HepG2 (cell line): ENCODE measurements at regions not wholly inside any gene's neighbourhood (a gene's known extent, or its start where the extent isn't known, plus 50 kb on each side); places are given as distances from the start of the nearest gene placed in this dataset.

Source experiments
- ATAC-seq: fragments of 200-7000 bp; cut with Tn5 transposase; 3 replicates; pipeline ENCODE4 v1.9.1; 2020; ENCODE audit warnings: mild to moderate bottlenecking, moderate library complexity
- BruUV-seq: library from RNA; stranded (reverse); fragments of 400-500 nt; replicated peaks from 2 replicates; lab custom pipeline; 2021; lab: Mats Ljungman, UMichigan
- CTCF ChIA-PET: fragments of 300-600 bp; formaldehyde crosslinking; extraction: SDS; loops from one replicate; lab custom pipeline; 2021; ENCODE audit warnings: low total read pairs, inconsistent platforms, low intra/inter-chr PET ratio; lab: Yijun Ruan, JAX
- POLR2A ChIA-PET: fragments of 350-600 bp; sonication (Branson Sonifier 250); formaldehyde crosslinking; loops from one replicate; lab custom pipeline; 2020; ENCODE audit warnings: antibody characterized with exemption, inconsistent platforms; lab: Yijun Ruan, JAX
- DNase-seq: peaks from one replicate; pipeline ENCODE4 v3.0.0-alpha.2; 2015; ENCODE audit warnings: low spot score
- FAIRE-seq: peaks from 3 replicates; lab custom pipeline; 2011; peaks lifted over from hg19 to GRCh38; lab: Jason Lieb, UNC
- H2AFZ ChIP-seq: one replicate; pipeline ENCODE4 v1.6.1; 2011; ENCODE audit warnings: low read length, inconsistent platforms
- H3K27ac ChIP-seq: fragments of 300-600 bp; 3 replicates; pipeline ENCODE4 v1.8.0; 2011; ENCODE audit warnings: mixed run types, mild to moderate bottlenecking, mixed read lengths, low read length, inconsistent platforms; ENCODE audit not compliant: insufficient read depth; ENCODE audit errors: extremely low read length
- H3K27me3 ChIP-seq, 2 experiments: fragments of 200-600 bp in 1 of 2; 2 replicates in 1 of 2; 3 replicates in 1 of 2; pipeline versions ENCODE4 v1.6.0 to v1.8.0; 2011; ENCODE audit warnings: low read length in 2 of 2, mild to moderate bottlenecking in 2 of 2, moderate library complexity in 2 of 2, inconsistent platforms in 1 of 2; ENCODE audit not compliant: insufficient read depth in 2 of 2, control insufficient read depth in 1 of 2
- H3K36me3 ChIP-seq, 2 experiments: fragments of 200-600 bp in 1 of 2; replicated peaks in 1 of 2; 2 replicates in 1 of 2; 3 replicates in 1 of 2; pipeline versions ENCODE4 v1.5.1 to v1.8.0; 2011; ENCODE audit warnings: low read length in 2 of 2, inconsistent platforms in 1 of 2; ENCODE audit not compliant: insufficient read depth in 2 of 2, control insufficient read depth in 1 of 2
- H3K4me1 ChIP-seq: 2 replicates; pipeline ENCODE4 v1.5.1; 2012; ENCODE audit warnings: low read length, inconsistent platforms; ENCODE audit not compliant: insufficient read depth
- H3K4me2 ChIP-seq: 2 replicates; pipeline ENCODE4 v1.6.0; 2011; ENCODE audit warnings: low read depth, low read length, inconsistent platforms
- H3K4me3 ChIP-seq, 3 experiments: fragments of 200-600 bp in 1 of 3; sonication (generic), shearing (Covaris generic) in 1 of 3; replicated peaks in 1 of 3; 2 replicates each; pipeline ENCODE4 v1.5.1; 2011 to 2016; ENCODE audit warnings: low read length in 3 of 3, inconsistent platforms in 2 of 3, low read depth in 2 of 3, mild to moderate bottlenecking in 2 of 3, control low read depth in 1 of 3, mixed read lengths in 1 of 3; ENCODE audit not compliant: insufficient read depth in 1 of 3
- H3K79me2 ChIP-seq: one replicate; pipeline ENCODE4 v1.6.1; 2011; ENCODE audit warnings: low read length, inconsistent platforms; ENCODE audit not compliant: insufficient read depth
- H3K9ac ChIP-seq: 2 replicates; pipeline ENCODE4 v1.6.0; 2011; ENCODE audit warnings: mild to moderate bottlenecking, low read depth, low read length, inconsistent platforms; ENCODE audit not compliant: insufficient read depth
- H3K9me3 ChIP-seq: 2 replicates; pipeline ENCODE4 v1.5.1; 2012; ENCODE audit warnings: mild to moderate bottlenecking, low read length
- H4K20me1 ChIP-seq: 2 replicates; pipeline ENCODE4 v1.6.0; 2011; ENCODE audit warnings: inconsistent platforms, mild to moderate bottlenecking, low read length, moderate library complexity; ENCODE audit not compliant: insufficient read depth
- CHD2 ChIP-seq: IDR thresholded peaks from 2 replicates; pipeline ENCODE4 v1.6.1; 2011; ENCODE audit warnings: low read depth, low read length, improper control_type of control experiment
- FOXA3 ChIP-seq: IDR thresholded peaks from 2 replicates; pipeline ENCODE4 v1.6.1; 2016; ENCODE audit warnings: missing genetic modification reagents, missing compliant biosample characterization
- KDM5A ChIP-seq: fragments of 200-600 bp; sonication (generic); IDR thresholded peaks from 2 replicates; pipeline ENCODE4 v1.7.0; 2018; ENCODE audit warnings: antibody characterized with exemption, mild to moderate bottlenecking, low read length, borderline replicate concordance
- KLF9 ChIP-seq: IDR thresholded peaks from 2 replicates; pipeline ENCODE4 v1.6.1; 2016; ENCODE audit warnings: low read depth
- PRPF4 ChIP-seq: fragments of 200-400 bp; formaldehyde crosslinking; IDR thresholded peaks from 2 replicates; pipeline ENCODE4 v1.6.1; 2016; ENCODE audit warnings: low read length, low read depth; ENCODE audit not compliant: poor library complexity, severe bottlenecking
- RFXAP ChIP-seq: sonication (generic); formaldehyde crosslinking; IDR thresholded peaks from 2 replicates; pipeline ENCODE4 v1.4.0; 2020; ENCODE audit warnings: missing genetic modification reagents, borderline replicate concordance
- SIX1 ChIP-seq: sonication (generic); formaldehyde crosslinking; IDR thresholded peaks from 2 replicates; pipeline ENCODE4 v1.4.0; 2020; ENCODE audit warnings: missing genetic modification reagents, borderline replicate concordance
- TCF7 ChIP-seq: sonication (generic); IDR thresholded peaks from 2 replicates; pipeline ENCODE4 v1.6.1; 2016; ENCODE audit warnings: antibody characterized with exemption, low read depth
- TCF7L2 ChIP-seq: IDR thresholded peaks from 2 replicates; pipeline ENCODE4 v1.6.1; 2011; ENCODE audit warnings: mild to moderate bottlenecking, low read depth, low read length, moderate library complexity
- ZMYM4 ChIP-seq: sonication (generic); formaldehyde crosslinking; IDR thresholded peaks from 2 replicates; pipeline ENCODE4 v1.8.1; 2023; ENCODE audit warnings: mild to moderate bottlenecking, missing genetic modification reagents
- ZNF138 ChIP-seq: sonication (generic); formaldehyde crosslinking; IDR thresholded peaks from 2 replicates; pipeline ENCODE4 v1.5.0; 2020; ENCODE audit warnings: mild to moderate bottlenecking, low read depth, missing genetic modification reagents
- ZNF235 ChIP-seq: sonication (generic); formaldehyde crosslinking; IDR thresholded peaks from 2 replicates; pipeline ENCODE4 v1.8.1; 2023; ENCODE audit warnings: mild to moderate bottlenecking, missing genetic modification reagents, borderline replicate concordance
- ZNF33B ChIP-seq: sonication (generic); formaldehyde crosslinking; IDR thresholded peaks from 2 replicates; pipeline ENCODE4 v1.5.1; 2020; ENCODE audit warnings: mild to moderate bottlenecking, missing genetic modification reagents
- ZNF788 ChIP-seq: sonication (generic); formaldehyde crosslinking; IDR thresholded peaks from 2 replicates; pipeline ENCODE4 v1.5.0; 2020; ENCODE audit warnings: mild to moderate bottlenecking, missing genetic modification reagents, borderline replicate concordance
- WGBS: methylation state at CpG from one replicate; pipeline ENCODE4 v1.1.6; 2017; ENCODE audit warnings: low lambda C conversion rate; 5-methylcytosine and 5-hydroxymethylcytosine counted together
- in situ Hi-C: cut with HindIII; loops from 2 replicates; pipeline ENCODE4 v1.10.0; 2017; ENCODE audit warnings: low pct_unique_long_range_greater_than_20kb; ENCODE audit not compliant: extremely low pct_ligation_motif_present
- intact Hi-C: fragments of 100-400 bp; cut with micrococcal nuclease; formaldehyde crosslinking; loops from one replicate; pipeline ENCODE4 v1.10.0; 2022; ENCODE audit not compliant: unreplicated experiment
- TF ChIP-seq, protein P1 (sequence below): sonication (generic); formaldehyde crosslinking; IDR thresholded peaks from 2 replicates; pipeline ENCODE4 v1.8.1; 2023; ENCODE audit warnings: mild to moderate bottlenecking, missing genetic modification reagents
- TF ChIP-seq, protein P2 (sequence below): IDR thresholded peaks from 2 replicates; pipeline ENCODE4 v1.6.1; 2016; ENCODE audit warnings: missing genetic modification reagents, missing compliant biosample characterization

DNA sequence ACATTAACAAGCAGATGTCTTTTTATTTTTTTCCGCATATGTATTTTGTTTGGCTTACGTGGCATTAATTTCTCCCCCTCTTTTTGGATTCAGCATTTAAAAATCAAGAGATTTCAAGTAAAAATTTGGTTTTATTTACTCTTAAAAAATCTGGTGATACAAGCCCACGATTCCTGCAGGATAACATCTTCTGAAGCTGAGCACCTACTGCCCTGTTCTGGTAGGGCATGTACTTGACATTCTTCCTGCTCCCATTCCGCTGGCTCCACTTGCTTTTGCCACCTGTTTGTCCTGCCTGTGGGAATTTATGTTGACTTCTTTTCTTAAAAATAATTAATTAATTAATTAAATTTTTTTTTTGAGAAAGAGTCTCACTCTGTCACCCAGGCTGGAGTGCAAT lies 105.2 kb upstream of the SLC25A13 start:
- TF ChIP-seq TCF7L2 (peak; percentile 2; the same call in 1 of the 2 replicates), SIX1 (CRISPR knock-in tag) (no peak), ZNF788 (CRISPR knock-in tag) (0 out of 2 replicates have a peak, but pooled peaks have one; percentile 2)
- Histone ChIP-seq H3K79me2 (no peaks in the 10 kb centered on the region), H2AFZ (peak overlapping the region; percentile 49), H3K27me3 (no peaks in the 10 kb centered on the region), H3K36me3 (no peaks in the 10 kb centered on the region), H3K9me3 (no peaks in the 10 kb centered on the region), H3K4me2 (peak overlapping the region; percentile 66), H3K9ac (peak overlapping the region; percentile 36; the same call in 1 of the 2 replicates), H3K27ac (peak overlapping the region; percentile 87), H3K4me3 (peak overlapping the region in 1 of 3 experiments; percentile 3; a peak in 2 of 6 replicates), H4K20me1 (no peaks in the 10 kb centered on the region), H3K4me1 (peaks cover 34% of the 10 kb centered on the region)
- 95% methylated on average over 4 of the region's 4 CpGs for WGBS
- intact Hi-C loops, result no loop called here
- DNase-seq (no peak), ATAC-seq (peak; percentile 58; the same call in 2 of the 3 replicates), FAIRE-seq (no peak)
- CTCF ChIA-PET, result no interaction called here
- BruUV-seq, result no TSS peak
- POLR2A ChIA-PET, result interaction anchor here (0.9 to 2.0 kb wide), 2 partner anchors 11 to 588 kb away, joined by 3 to 13 read pairs; no protein-coding TSS in a partner anchor
- in situ Hi-C loops, result no loop called here

DNA sequence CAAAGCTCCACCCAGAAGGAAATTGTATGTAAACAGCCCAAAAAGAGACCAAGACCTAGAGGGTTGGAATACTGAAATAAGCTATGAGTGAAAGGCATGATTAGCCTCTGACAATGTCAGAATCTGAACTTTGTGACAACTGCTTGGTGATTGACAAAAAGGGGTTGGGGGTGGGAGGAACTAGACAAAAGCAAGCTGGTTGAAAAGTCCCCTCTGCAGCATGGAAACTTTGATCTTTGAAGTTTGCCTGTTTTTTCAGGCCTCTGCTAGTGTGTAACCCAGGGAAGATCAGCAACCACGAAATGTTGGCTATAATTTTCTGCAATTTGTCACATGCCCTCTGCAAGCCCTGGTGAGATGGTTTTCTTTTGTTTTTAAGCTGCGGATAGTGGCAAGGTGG lies 104.8 kb upstream of the SLC25A13 start:
- peak; percentile 98 for ATAC-seq
- CTCF ChIA-PET, result no interaction called here
- 21% methylated on average over 2 of the region's 2 CpGs for WGBS
- TF ChIP-seq ZNF788 (CRISPR knock-in tag), result no peak; the same call in 1 of the 2 replicates
- no peak for TF ChIP-seq CHD2
- no peak for TF ChIP-seq KDM5A
- TF ChIP-seq RFXAP, result 0 out of 2 replicates have a peak, but pooled peaks have one; percentile 26
- no peak for TF ChIP-seq KLF9
- no peak for TF ChIP-seq PRPF4
- TF ChIP-seq, protein P1, sequence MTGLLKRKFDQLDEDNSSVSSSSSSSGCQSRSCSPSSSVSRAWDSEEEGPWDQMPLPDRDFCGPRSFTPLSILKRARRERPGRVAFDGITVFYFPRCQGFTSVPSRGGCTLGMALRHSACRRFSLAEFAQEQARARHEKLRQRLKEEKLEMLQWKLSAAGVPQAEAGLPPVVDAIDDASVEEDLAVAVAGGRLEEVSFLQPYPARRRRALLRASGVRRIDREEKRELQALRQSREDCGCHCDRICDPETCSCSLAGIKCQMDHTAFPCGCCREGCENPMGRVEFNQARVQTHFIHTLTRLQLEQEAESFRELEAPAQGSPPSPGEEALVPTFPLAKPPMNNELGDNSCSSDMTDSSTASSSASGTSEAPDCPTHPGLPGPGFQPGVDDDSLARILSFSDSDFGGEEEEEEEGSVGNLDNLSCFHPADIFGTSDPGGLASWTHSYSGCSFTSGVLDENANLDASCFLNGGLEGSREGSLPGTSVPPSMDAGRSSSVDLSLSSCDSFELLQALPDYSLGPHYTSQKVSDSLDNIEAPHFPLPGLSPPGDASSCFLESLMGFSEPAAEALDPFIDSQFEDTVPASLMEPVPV (CRISPR knock-in tag), result no peak
- no peak for TF ChIP-seq ZNF138 (CRISPR knock-in tag)
- no peak for TF ChIP-seq ZNF33B (CRISPR knock-in tag)
- TF ChIP-seq ZMYM4 (CRISPR knock-in tag), result peak; percentile 78
- no peak for TF ChIP-seq ZNF235
- TF ChIP-seq TCF7, result peak; percentile 57
- peak; percentile 29; the same call in 1 of the 2 replicates for TF ChIP-seq FOXA3
- TF ChIP-seq, protein P2, sequence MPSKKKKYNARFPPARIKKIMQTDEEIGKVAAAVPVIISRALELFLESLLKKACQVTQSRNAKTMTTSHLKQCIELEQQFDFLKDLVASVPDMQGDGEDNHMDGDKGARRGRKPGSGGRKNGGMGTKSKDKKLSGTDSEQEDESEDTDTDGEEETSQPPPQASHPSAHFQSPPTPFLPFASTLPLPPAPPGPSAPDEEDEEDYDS, result 0 out of 2 replicates have a peak, but pooled peaks have one; percentile 27

More for the DNA sequence above, 104.8 kb upstream of the SLC25A13 start:
- H3K36me3 ChIP-seq, result no peaks in the 10 kb centered on the region
- no peaks in the 10 kb centered on the region for H3K9me3 ChIP-seq
- peak overlapping the region; percentile 87 for H3K27ac ChIP-seq
- DNase-seq, result peak; percentile 84
- H3K4me3 ChIP-seq, result peak overlapping the region in 1 of 3 experiments; percentile 3; a peak in 3 of 6 replicates
- no peaks in the 10 kb centered on the region for H4K20me1 ChIP-seq
- peak overlapping the region; percentile 49 for H2AFZ ChIP-seq
- H3K4me2 ChIP-seq, result peak overlapping the region; percentile 66
- H3K9ac ChIP-seq, result peak overlapping the region; percentile 36
- FAIRE-seq, result peak; percentile 98
- POLR2A ChIA-PET, result interaction anchor here (0.9 to 2.0 kb wide), 2 partner anchors 11 to 589 kb away, joined by 3 to 13 read pairs; no protein-coding TSS in a partner anchor
- H3K4me1 ChIP-seq, result peaks cover 34% of the 10 kb centered on the region
- BruUV-seq, result TSS peak; percentile 73
- no peaks in the 10 kb centered on the region for H3K27me3 ChIP-seq
- H3K79me2 ChIP-seq, result no peaks in the 10 kb centered on the region
- intact Hi-C loops (no loop called here), in situ Hi-C loops (no loop called here)
